BLaER1 treated with 17β-estradiol and CSF1 and Interleukin-3, amounts not matched to agents 10 nM and 100 nM (cell line): ENCODE measurements at regions not wholly inside any gene's neighbourhood (a gene's known extent, or its start where the extent isn't known, plus 50 kb on each side); places are given as distances from the start of the nearest gene placed in this dataset.

Source experiments
- H3K27ac ChIP-seq, 11 experiments: shearing (Covaris generic); formaldehyde crosslinking; 2 replicates each; pipeline ENCODE4 v1.8.1; 2022
- H3K27me3 ChIP-seq, 11 experiments: shearing (Covaris generic); formaldehyde crosslinking; 2 replicates each; pipeline ENCODE4 v1.8.1; 2022
- H3K36me3 ChIP-seq, 11 experiments: shearing (Covaris generic); formaldehyde crosslinking; 2 replicates each; pipeline ENCODE4 v1.8.1; 2022
- H3K4me1 ChIP-seq, 10 experiments: shearing (Covaris generic); formaldehyde crosslinking; 2 replicates each; pipeline ENCODE4 v1.8.1; 2022
- H3K4me2 ChIP-seq, 11 experiments: shearing (Covaris generic); formaldehyde crosslinking; 2 replicates each; pipeline ENCODE4 v1.8.1; 2022
- H3K4me3 ChIP-seq, 10 experiments: shearing (Covaris generic); formaldehyde crosslinking; 2 replicates each; pipeline ENCODE4 v1.8.1; 2022
- H3K9ac ChIP-seq, 11 experiments: shearing (Covaris generic); formaldehyde crosslinking; 2 replicates each; pipeline ENCODE4 v1.8.1; 2022
- H3K9me3 ChIP-seq, 11 experiments: shearing (Covaris generic); formaldehyde crosslinking; replicated peaks in 1 of 11; 2 replicates each; pipeline ENCODE4 v1.8.1; 2022
- H4K20me1 ChIP-seq, 11 experiments: shearing (Covaris generic); formaldehyde crosslinking; 2 replicates each; pipeline ENCODE4 v1.8.1; 2022
- Cebpa-rat ChIP-seq, 11 experiments: shearing (Covaris generic); IDR thresholded peaks; 2 replicates each; pipeline ENCODE4 v1.8.1; 2022

DNA sequence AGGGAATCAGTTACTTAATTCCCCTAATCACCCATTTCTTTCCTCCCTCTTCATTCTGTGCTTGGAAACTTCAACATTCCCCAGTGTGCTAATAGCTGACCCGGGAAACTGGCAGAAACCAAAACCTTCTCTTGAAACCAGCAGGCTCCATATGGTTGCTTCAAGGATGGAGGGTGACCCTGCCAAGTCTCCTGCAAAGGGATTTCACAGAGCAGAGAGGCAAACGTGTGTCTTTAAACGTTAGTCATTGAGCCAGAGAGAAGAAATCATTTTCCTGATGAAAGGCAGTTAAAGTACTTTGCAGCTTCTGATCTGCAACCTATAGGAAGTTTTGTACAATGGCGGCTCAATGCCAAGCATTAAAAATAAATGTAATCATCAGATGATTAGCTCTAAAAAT is 220.9 kb downstream of the POU4F1 start:
- Histone ChIP-seq H3K4me1 (peaks cover 26 to 42% (median 35%) of the 10 kb centered on the region in 10 experiments), H4K20me1 (no peaks in the 10 kb centered on the region), H3K36me3 (no peaks in the 10 kb centered on the region), H3K9ac (peak overlapping the region in 9 of 11 experiments; percentile 52 to 72 (median 60); a peak in 18 of 22 replicates), H3K4me2 (peak overlapping the region; percentile 54 to 81 (median 68)), H3K27me3 (no peaks in the 10 kb centered on the region), H3K27ac (peak overlapping the region; percentile 18 to 87 (median 81); a peak in 20 of 22 replicates), H3K4me3 (0 out of 20 replicates have a peak overlapping the region, but pooled peaks of 4 of the 10 experiments have one; percentile 12 to 36 (median 30)), H3K9me3 (peaks cover 0 to 16% (median 4%) of the 10 kb centered on the region in 11 experiments; a peak in 7 of 22 replicates)
- TF ChIP-seq Cebpa-rat (IDR thresholded peaks at IDR 0.05), result no peak

DNA sequence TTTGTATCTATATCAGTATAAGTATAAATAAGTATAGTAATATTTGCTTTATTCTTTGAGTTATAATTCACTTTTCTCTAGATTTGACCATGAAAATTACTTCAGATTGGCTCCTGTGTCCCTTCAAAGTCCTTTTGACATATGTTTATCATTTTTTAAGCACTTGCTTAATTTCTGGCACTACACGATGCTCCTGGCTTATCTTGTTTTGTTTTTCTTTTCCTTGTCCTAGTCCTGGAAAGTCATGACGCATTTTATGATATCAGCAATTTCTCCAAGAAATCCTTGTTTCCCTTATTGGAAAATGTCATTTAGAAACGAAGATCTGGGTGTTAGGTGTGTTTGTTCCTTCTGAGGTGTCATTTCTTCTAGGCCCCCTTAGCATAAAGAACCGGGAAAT is 226.5 kb downstream of the POU4F1 start:
- TF ChIP-seq Cebpa-rat (IDR thresholded peaks at IDR 0.05), result no peak
- Histone ChIP-seq H3K4me2 (peak overlapping the region in 9 of 11 experiments; percentile 26 to 77 (median 58); a peak in 16 of 22 replicates), H3K36me3 (no peaks in the 10 kb centered on the region), H3K27me3 (no peaks in the 10 kb centered on the region), H3K9me3 (peaks cover 6 to 42% (median 20%) of the 10 kb centered on the region in 11 experiments; a peak in 17 of 22 replicates), H4K20me1 (no peaks in the 10 kb centered on the region), H3K4me3 (no peak overlapping the region), H3K9ac (peak overlapping the region in 6 of 11 experiments; percentile 2 to 68 (median 50); a peak in 7 of 22 replicates), H3K27ac (peak overlapping the region; percentile 70 to 89 (median 81); a peak in 20 of 22 replicates), H3K4me1 (peaks cover 26 to 49% (median 40%) of the 10 kb centered on the region in 10 experiments)

DNA sequence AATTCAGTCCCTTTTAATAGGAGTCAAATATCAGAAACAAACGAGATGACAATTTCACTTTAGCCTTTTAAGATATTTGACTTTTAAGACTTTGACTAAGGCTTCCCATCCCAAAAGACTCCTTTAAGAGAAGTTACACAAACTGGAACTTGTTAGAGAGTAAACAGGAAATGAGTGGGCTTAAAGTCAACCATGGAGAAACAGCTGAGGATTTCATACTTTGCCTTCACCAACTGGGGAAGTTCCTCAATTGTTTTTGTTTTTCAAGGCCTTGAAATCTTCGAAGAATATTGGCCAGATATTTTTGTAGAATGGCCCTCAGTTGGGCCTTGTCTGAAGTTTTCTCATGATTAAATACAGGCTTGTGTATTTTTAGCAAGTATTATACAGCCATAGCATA is 227.3 kb downstream of the POU4F1 start:
- peak overlapping the region; percentile 70 to 89 (median 81) for H3K27ac ChIP-seq
- H3K4me1 ChIP-seq, result peaks cover 25 to 48% (median 38%) of the 10 kb centered on the region in 10 experiments
- H3K4me2 ChIP-seq, result peak overlapping the region; percentile 18 to 77 (median 57); a peak in 21 of 22 replicates
- H3K36me3 ChIP-seq, result no peaks in the 10 kb centered on the region
- no peaks in the 10 kb centered on the region for H4K20me1 ChIP-seq
- no peaks in the 10 kb centered on the region for H3K27me3 ChIP-seq
- H3K9ac ChIP-seq, result peak overlapping the region in 8 of 11 experiments; percentile 48 to 69 (median 54); a peak in 14 of 22 replicates
- H3K4me3 ChIP-seq, result no peak overlapping the region; a peak in 1 of 20 replicates
- peaks cover 12 to 42% (median 24%) of the 10 kb centered on the region in 11 experiments; a peak in 17 of 22 replicates for H3K9me3 ChIP-seq
- peak in 4 of 11 experiments; percentile 12 to 67 (median 32); a peak in 3 of 22 replicates for TF ChIP-seq Cebpa-rat (IDR thresholded peaks at IDR 0.05)

DNA sequence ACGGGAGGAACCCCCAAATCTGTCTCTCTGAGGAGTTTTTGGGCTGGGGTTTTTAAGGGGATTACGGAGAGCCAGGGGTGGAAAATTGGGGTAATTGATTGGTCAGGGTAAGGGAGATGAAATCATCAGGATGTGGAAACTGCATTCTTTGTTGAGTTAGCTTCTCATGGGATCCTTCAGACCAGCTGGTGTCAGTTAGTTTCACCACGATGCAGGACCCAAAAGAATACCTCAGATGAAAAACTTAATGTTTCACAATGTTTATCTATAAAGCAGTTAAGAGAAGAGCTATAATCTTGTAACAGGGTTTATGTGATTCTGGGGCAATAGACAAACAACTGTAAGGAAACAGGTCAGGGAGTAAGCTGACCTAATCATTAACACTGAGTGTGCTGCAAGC is 230.8 kb downstream of the POU4F1 start:
- 0 out of 22 replicates have a peak, but pooled peaks of 2 of the 11 experiments have one; percentile 31 to 44 for TF ChIP-seq Cebpa-rat (IDR thresholded peaks at IDR 0.05)
- Histone ChIP-seq H3K27me3 (no peaks in the 10 kb centered on the region), H4K20me1 (no peaks in the 10 kb centered on the region), H3K27ac (peak overlapping the region in 8 of 11 experiments; percentile 39 to 89 (median 84); a peak in 16 of 22 replicates), H3K4me2 (peak overlapping the region in 7 of 11 experiments; percentile 2 to 46 (median 10); a peak in 6 of 22 replicates), H3K9me3 (peaks cover 12 to 31% (median 21%) of the 10 kb centered on the region in 11 experiments; a peak in 17 of 22 replicates), H3K4me1 (peaks cover 25 to 44% (median 35%) of the 10 kb centered on the region in 10 experiments), H3K9ac (peak overlapping the region in 2 of 11 experiments; percentile 1 to 40; a peak in 2 of 22 replicates), H3K36me3 (no peaks in the 10 kb centered on the region), H3K4me3 (no peak overlapping the region)

DNA sequence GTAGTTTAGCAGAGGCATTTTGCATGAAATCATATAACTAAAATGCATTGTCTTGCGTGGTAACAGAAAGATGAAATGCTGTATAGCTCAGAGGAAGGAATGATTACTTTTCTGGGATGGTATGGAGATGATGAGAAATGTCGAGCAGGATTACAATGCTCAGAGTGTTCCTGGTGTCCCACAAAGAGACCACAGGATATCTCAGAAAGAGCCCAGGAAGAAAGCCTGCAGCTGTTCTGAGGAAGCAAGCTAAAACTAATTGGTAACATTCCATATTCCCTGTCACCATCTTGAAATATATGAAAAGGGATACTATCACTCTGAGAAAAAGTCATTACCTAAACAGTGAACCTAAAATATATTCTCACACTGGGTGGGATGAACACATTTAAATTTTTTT is 233.1 kb downstream of the POU4F1 start:
- peaks cover 12 to 31% (median 21%) of the 10 kb centered on the region in 11 experiments; a peak in 16 of 22 replicates for H3K9me3 ChIP-seq
- H3K4me2 ChIP-seq, result no peak overlapping the region
- no peaks in the 10 kb centered on the region for H4K20me1 ChIP-seq
- no peak overlapping the region for H3K4me3 ChIP-seq
- no peak overlapping the region for H3K9ac ChIP-seq
- no peaks in the 10 kb centered on the region for H3K27me3 ChIP-seq
- H3K27ac ChIP-seq, result no peak overlapping the region
- peaks cover 9 to 23% (median 12%) of the 10 kb centered on the region in 10 experiments; a peak in 19 of 20 replicates for H3K4me1 ChIP-seq
- TF ChIP-seq Cebpa-rat (IDR thresholded peaks at IDR 0.05), result no peak
- H3K36me3 ChIP-seq, result no peaks in the 10 kb centered on the region

DNA sequence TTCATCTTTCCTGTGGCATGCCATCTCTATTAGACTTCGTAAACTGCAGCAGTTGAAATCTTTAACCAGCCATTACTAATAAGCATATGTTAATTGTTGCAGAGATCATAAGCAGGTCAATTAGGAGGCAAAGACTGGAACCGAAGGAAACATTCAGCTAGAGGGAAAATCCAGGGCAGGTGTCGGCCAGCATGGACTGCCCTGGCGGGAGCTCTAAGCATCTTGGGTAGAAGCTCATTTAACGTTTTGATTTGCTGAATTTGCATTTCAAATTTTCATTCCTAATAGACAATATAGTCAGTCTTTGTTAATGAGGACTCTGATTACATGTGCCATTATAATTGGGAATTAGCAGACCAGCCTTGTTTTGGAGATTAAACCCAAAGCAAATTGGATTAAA is 238.6 kb downstream of the POU4F1 start:
- H3K36me3 ChIP-seq, result no peaks in the 10 kb centered on the region

DNA sequence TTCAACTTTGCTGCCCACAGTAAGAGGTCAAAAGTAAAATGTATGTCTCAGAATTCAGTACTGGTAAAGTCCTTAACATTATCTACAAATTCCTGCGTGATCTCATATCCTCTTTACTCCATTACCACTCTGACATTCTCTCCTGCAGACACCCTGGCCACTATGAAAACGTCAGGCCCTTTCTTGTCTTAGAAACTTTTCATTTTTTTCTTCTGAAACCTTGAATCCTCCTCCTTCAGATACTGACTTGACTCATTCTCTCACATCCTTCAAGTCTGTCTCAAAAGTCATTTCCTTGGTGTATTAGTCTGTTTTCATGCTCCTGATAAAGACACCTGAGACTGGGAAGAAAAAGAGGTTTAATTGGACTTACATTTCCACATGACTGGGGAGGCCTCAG is 262.3 kb downstream of the POU4F1 start:
- Histone ChIP-seq H3K27me3 (no peaks in the 10 kb centered on the region), H3K4me1 (0 out of 20 replicates have a peak, but pooled peaks cover 0 to 4% (median 0%) of the 10 kb centered on the region in 10 experiments), H3K27ac (no peak overlapping the region), H3K4me2 (no peak overlapping the region), H3K9ac (no peak overlapping the region), H3K36me3 (no peaks in the 10 kb centered on the region), H4K20me1 (no peaks in the 10 kb centered on the region), H3K9me3 (no peaks in the 10 kb centered on the region), H3K4me3 (no peak overlapping the region)
- TF ChIP-seq Cebpa-rat (IDR thresholded peaks at IDR 0.05), result no peak

More for the DNA sequence above, 238.6 kb downstream of the POU4F1 start:
- no peaks in the 10 kb centered on the region for H3K27me3 ChIP-seq
- no peak overlapping the region for H3K9ac ChIP-seq
- no peaks in the 10 kb centered on the region for H4K20me1 ChIP-seq
- no peaks in the 10 kb centered on the region for H3K9me3 ChIP-seq
- no peaks in the 10 kb centered on the region for H3K4me1 ChIP-seq
- no peak for TF ChIP-seq Cebpa-rat (IDR thresholded peaks at IDR 0.05)
- no peak overlapping the region for H3K27ac ChIP-seq
- no peak overlapping the region for H3K4me2 ChIP-seq
- H3K4me3 ChIP-seq, result no peak overlapping the region

DNA sequence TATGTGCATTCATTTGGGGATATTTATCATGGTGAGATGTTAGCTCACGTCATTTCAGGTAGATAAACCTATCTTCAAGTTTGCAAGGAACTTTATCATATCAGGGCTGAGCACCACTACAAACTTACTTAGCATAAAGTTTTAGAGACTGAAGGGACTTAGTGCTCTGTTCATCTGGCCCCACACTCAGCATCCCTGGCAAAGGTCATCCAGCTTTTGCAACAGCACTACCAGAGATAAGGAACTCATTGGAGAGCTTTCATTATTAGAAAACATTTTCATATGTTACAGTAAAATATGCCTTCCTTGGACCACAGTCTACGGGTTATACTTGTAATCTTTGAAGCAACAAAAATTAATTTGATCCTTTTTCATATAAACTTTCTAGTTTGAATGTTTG is 263.4 kb downstream of the POU4F1 start:
- no peak overlapping the region for H3K27ac ChIP-seq
- no peak for TF ChIP-seq Cebpa-rat (IDR thresholded peaks at IDR 0.05)
- 0 out of 20 replicates have a peak, but pooled peaks cover 0 to 4% (median 0%) of the 10 kb centered on the region in 10 experiments for H3K4me1 ChIP-seq
- no peaks in the 10 kb centered on the region for H3K27me3 ChIP-seq
- no peaks in the 10 kb centered on the region for H3K36me3 ChIP-seq
- no peaks in the 10 kb centered on the region for H4K20me1 ChIP-seq
- no peak overlapping the region for H3K4me2 ChIP-seq
- H3K4me3 ChIP-seq, result no peak overlapping the region
- H3K9ac ChIP-seq, result no peak overlapping the region
- no peaks in the 10 kb centered on the region for H3K9me3 ChIP-seq

DNA sequence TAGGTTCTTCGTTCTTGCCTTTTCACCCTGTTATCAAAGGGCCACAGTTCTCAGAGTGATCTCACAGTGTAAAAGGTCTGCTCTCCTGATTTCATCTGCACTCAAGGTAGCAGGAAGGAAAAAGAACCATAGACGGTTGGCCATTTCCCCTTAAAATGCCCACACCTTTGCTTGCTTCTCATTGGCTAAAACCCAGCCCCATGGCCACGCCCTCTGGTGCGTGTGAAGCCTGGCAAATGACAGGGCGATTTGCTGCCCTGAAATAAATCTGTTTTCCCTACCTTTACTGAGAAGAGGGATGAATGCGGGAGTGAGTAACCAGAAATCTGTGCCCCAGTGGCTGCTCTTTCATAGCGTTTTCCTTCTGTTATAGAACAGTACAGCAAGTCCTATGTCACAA is 269.3 kb downstream of the POU4F1 start:
- no peaks in the 10 kb centered on the region for H4K20me1 ChIP-seq
- no peaks in the 10 kb centered on the region for H3K27me3 ChIP-seq
- H3K4me1 ChIP-seq, result no peaks in the 10 kb centered on the region
- no peak overlapping the region for H3K27ac ChIP-seq
- H3K9ac ChIP-seq, result no peak overlapping the region
- H3K4me2 ChIP-seq, result no peak overlapping the region
- H3K9me3 ChIP-seq, result no peaks in the 10 kb centered on the region
- TF ChIP-seq Cebpa-rat (IDR thresholded peaks at IDR 0.05), result no peak
- H3K4me3 ChIP-seq, result no peak overlapping the region
- no peaks in the 10 kb centered on the region for H3K36me3 ChIP-seq
